ENCODE measurements at regions not wholly inside any gene's neighbourhood (a gene's known extent, or its start where the extent isn't known, plus 50 kb on each side); places are given as distances from the start of the nearest gene placed in this dataset.
"Not testable (repeated sequence)": the region's sequence is repeated elsewhere in the genome, so short reads cannot be mapped to it uniquely, and the experiment has no call there.

- TF ChIP-seq CTCF (IDR thresholded peaks at IDR 0.05); ZFX (IDR thresholded peaks at IDR 0.05; ENCODE audit: borderline replicate concordance): not testable (repeated sequence)
Measured at GRCh38 chr15:20010759-20011158, 530.8 kb downstream of the GOLGA6L6 start.

All from 22Rv1 (cell line).